HG03045 (cell line): ENCODE measurements at regions not wholly inside any gene's neighbourhood (a gene's known extent, or its start where the extent isn't known, plus 50 kb on each side); places are given as distances from the start of the nearest gene placed in this dataset.

ENCODE experiments used
- ATAC-seq: cut with Tn5 transposase; IDR thresholded peaks from one replicate; pipeline ENCODE4 v1.9.1; 2021; ENCODE audit warnings: mild to moderate bottlenecking, moderate library complexity; ENCODE audit not compliant: unreplicated experiment

GRCh38 chr6:145244349-145245100, 490.8 kb downstream of the EPM2A start:
- no peak for ATAC-seq

- ATAC-seq, result no peak
Observed at GRCh38 chr6:145245119-145245518, 490.2 kb downstream of the EPM2A start.

DNA sequence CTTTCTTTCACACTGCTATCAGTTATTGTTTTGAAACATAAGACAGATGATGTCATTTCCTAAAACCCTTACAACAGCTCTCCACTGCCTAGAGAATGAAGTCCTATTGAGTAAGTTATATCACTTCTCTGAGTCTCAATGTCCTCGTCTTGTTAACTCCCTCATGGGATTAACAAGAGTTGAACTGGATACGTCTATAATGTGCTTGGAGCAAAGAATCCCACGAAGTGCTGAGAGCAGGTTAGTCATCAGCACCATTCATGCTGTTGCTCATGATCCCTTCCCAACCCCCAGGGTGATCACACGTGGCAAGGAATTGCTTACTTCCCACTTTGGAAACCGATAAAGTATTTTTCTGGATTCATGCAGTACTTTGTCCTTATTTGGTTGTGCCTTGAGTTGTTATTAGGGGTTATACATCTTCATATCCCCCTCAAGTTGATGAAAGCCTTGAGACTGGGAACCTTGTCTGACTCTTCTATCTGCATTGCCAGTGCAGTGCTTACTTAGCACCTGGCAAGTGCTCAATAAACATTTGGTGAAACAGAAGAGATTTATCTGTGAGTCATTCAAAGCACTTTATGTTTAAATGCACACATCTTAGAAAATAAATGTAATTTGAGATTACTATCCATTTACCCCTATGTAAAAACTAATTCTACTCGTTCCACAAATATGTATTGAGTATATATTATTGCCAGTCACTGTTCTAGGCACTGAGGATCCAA, 487.5 kb downstream of the EPM2A start:
- ATAC-seq, result no peak

- ATAC-seq, result no peak
Observed at GRCh38 chr6:145250436-145250835, 484.9 kb downstream of the EPM2A start.

GRCh38 chr6:145252737-145253136, 482.6 kb downstream of the EPM2A start:
- ATAC-seq, result no peak

DNA sequence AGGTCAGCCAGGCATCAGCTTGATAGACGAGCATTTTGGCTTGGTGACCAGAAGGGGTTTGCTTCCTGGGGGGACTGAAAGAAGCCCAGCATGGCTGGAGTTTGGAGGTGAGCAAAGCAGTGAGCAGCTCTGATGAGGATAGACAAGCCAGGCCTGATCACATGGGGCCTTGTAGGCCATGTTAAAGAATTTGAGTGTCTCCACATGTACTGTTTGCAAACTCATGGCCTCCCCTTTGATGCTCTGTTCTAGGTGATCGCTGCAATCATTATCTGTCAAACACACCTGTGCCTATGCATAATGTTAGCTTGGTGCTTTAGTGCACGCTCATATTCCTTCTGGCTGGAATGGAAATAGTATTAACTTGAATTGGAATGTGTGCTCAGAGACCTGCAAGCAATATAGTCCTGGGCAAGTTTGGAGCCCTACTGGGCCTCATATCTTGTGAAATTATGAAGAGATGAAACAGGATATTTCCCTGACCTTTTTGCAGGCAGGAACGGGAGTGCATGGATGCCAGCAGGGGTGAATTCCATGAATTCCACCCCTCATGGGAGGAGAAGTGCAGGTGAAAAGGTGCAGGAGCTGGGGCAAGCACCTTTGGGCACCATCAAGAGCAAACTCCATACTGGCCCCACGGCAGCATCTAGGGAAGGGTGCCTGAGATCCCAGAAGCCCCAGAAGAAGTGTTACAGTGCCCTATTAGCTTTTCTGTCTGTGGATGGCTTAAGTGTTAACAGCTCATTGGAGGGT, 480.5 kb downstream of the EPM2A start:
- no peak for ATAC-seq

DNA sequence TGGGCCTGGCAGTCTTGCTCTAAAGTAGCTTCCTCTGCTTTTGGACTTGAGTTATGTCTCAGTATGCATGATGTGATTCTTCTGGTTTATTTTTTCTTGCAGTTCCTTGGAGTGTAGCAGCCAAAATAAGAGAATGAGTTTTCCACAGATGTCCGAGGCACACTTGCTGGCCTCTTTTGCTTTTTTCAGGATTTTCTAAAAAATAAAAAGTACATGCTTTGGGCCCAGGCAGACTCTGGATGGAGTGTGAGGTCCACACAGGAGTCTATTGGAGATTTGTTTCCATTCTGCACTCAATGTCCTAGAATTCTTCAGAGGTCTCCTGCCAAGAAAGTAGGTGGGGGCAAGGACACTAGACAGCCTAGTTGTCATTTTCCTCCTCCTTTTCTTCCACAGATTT, 477.6 kb downstream of the EPM2A start:
- no peak for ATAC-seq

DNA sequence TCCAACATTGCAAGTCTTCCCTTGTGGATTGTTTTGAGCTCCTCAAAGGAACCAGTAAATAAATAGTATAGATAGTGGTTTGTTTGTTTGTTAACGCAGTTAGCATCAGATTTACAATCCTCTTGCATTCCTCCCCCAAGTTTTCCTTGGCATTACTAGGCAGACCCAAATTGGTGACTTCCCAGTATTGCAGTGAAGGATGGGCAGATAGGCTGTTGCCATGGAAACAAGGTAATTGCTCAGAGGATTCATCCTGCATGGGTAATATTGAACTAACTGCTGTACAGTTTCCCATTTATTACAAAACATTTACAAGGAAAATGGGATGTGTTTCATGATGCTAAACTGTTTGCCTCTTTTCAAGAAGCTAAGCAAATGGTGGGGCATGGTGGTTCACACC, 477.2 kb downstream of the EPM2A start:
- no peak for ATAC-seq

DNA sequence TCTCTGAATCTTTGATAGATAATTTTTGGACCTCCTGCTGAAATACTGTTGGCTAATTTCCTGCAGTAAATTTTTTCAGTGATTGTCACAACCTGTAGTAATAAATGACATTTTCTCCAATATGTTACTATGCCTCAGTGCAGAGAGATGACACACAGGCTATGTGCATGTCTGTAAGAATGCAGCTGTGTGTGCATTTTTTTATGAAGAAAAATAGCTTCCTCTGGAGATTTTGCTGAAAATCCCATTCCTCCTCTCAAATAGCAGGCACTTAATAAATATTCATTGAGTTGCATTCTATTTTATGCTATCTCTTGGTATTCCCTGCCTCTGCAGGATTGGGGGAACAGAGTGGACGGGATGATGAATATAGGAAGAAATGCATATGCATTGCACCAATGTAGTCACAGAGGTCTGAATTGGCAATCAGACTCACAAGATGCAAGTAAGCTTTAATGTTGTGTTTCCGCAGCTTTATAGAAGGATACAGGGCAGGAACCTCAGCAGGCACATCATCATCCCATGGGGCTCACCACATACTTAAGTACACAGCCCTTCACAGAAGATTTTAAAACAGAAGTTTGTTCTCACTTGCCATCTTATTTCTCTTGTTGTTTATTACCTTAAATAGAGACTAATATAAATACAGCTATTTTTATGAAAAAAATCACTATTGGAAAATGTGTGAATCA, 474.7 kb downstream of the EPM2A start:
- no peak for ATAC-seq

GRCh38 chr6:145261758-145262157, 473.6 kb downstream of the EPM2A start:
- no peak for ATAC-seq

DNA sequence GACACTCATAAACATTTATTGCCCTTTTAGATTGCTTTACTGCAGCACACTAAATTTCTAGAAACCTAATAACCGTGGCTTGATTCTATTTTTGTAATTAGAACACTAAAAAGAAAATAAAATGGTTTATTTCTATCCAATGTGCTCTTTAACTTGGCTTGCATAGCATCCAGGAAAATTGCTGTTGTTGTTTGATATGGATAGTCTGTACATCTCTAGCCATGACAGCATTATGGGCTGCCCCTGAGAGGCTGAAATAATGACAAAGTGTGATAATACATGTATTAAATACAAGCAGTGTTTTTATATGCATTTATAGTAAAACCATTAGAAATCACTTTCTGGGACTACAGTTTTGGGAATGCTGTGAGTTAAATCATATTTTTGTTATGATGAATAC, 472.5 kb downstream of the EPM2A start:
- ATAC-seq, result no peak

DNA sequence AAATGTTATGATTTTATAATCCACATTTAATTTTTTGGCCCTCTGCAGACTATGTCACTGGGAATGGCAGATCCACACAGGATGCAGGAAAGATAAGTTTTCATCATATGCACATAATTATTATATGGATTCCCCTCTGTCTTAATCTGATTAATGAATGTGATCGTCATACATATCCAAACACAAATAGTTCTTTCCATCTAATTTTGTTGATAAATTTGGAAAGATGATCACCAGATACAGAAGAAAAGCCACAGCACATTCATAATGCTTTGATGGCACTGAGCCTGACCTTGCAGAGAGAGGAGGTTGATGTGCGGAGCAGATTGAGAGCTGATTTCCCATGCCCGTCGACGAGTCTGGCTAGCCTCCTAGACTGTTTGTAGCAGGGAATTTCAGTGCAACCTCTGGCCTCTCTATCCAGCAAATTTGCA, 471.5 kb downstream of the EPM2A start:
- no peak for ATAC-seq

DNA sequence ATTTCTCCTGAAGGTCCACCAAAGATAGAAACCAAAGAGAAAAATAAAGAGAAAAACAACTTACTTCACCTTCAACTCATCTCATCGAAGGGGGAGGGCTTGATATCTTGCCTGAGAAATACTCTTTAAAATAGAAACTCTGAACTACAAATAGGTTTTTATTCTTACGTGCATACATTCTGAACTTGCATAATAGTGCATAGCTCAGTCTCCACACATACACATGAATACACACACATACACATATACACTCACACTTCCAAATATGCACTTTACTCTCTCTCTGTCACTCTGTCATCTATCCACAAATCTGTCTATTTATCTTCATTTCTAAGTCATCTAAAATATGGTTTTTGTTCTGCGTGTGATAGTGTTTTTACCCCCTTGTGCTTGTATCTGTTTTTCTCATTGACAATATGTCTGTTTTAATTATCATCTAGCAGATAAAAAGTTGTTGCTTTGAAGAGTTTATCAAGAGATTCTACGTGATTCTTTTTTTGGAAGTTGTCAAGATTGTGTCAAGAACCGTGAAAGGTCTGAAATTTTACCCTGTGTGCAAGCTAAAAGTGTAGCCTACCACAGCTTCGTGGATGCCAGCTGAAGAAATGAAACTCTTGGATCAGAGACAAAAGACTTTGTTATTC, 468.8 kb downstream of the EPM2A start:
- ATAC-seq, result no peak

- no peak for ATAC-seq
Observed at GRCh38 chr6:145267076-145267867, 468.0 kb downstream of the EPM2A start.

DNA sequence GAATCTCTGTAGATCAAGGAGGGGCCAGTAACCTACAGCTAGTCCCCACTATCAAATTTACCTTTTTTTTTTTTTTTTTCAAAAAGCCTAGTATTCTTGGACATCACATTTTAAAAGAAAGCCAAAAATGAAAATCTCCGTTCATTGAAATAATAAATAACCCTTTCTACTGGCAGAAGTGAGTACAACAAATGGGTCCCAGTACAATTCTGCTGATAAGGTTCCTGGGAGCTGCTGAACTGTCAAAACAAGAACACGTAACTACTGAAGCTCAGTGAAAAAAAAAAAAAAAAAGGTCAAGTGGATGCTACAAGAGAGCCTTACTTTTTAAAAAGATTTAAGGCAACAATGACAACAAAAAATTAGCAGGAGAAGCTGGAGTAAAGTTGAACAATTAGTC, 464.9 kb downstream of the EPM2A start:
- no peak for ATAC-seq

GRCh38 chr6:145271040-145271439, 464.3 kb downstream of the EPM2A start:
- no peak for ATAC-seq

DNA sequence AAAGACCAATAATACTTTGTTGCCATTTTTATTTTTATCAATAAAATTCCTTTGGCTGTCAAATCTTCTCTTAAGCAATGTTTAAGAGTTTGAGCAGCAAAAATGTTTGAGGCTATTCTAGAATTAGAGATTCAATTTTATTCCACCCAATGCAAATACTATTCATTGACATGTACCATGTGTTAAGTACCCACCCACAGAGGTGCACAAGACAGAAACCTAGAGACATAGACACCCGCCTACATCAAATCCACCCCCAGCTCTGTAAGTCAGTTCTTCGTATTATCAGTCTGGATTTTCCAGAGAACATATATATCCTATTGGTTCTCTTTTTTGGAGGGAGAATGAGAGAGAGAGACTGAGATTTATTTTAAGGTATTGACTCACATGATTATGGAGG, 463.7 kb downstream of the EPM2A start:
- ATAC-seq, result no peak

DNA sequence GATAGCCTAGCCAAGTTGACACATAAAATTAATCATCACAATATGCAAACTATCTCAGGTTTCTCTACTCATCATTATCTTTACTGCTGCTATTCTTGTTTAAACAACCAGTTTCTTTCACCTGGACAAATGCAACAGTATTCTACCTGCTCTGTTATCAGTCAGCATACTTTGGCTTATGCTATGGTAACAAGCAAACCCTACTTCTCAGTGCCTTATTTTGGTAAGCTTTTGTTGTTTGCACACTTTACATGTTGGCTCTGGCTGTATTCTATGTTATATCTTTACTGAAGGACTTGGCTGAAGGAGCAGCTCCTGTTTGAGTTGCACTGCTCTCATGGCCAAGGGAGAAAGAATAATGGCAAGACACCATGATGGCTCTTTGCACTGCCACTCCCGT, 463.1 kb downstream of the EPM2A start:
- no peak for ATAC-seq

DNA sequence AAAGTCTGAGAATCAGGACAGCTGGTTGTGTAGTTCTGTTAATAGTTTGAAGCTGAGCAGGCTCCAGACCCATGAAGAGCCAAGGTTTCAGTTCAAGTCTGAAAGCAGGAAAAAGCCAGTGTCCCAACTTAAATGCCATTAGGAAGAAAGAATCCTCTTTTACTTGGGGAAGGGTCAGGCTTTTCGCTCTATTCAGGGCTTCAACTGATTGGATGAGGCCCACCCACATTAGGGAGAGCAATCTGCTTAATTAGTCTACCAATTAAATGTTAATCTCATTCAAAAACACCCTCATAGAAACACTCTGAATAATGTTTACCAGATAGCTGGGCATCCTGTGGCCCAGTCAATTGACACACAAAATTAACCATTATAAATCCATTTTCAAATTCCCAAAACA, 462.2 kb downstream of the EPM2A start:
- no peak for ATAC-seq

DNA sequence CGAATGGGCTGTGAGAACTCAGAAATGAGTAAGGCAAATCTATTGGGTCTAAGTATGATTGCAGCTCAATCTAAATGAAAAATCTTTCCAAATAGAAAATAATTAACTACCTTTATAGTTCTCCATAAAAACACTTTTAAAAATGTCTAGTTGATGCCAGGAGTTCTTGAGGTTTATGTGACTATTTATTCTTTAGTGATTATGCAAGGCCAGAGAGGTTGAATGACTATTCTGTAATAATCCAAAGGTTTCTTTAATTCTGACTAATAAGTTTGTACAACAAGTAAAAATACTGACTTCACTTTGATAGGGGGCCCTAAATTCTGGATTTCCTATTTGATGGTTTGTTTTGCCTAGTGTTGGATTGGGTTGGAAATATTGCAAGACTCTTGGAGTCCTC, 461.2 kb downstream of the EPM2A start:
- no peak for ATAC-seq
